ENCODE measurements at regions not wholly inside any gene's neighbourhood (a gene's known extent, or its start where the extent isn't known, plus 50 kb on each side); places are given as distances from the start of the nearest gene placed in this dataset.

GRCh38 chr3:5799398-5799797 lies 611.9 kb downstream of the EDEM1 start:
- Histone ChIP-seq H3K27me3 (replicated peaks; ENCODE audit: insufficient read depth) (no peaks in the 10 kb centered on the region), H3K4me3 (no peak overlapping the region), H3K4me1 (replicated peaks) (no peaks in the 10 kb centered on the region), H3K9me3 (no peaks in the 10 kb centered on the region), H3K36me3 (no peaks in the 10 kb centered on the region), H3K27ac (no peak overlapping the region)
- intact Hi-C loops (cut with DNase I) = no loop called here
- no peak for TF ChIP-seq POLR2AphosphoS5 (IDR thresholded peaks at IDR 0.05)
- no peak for TF ChIP-seq CTCF (IDR thresholded peaks at IDR 0.05)
- no peak for DNase-seq (ENCODE audit: low spot score)

GRCh38 chr3:5800965-5801364 lies 613.5 kb downstream of the EDEM1 start:
- intact Hi-C loops (cut with DNase I) = no loop called here
- 80% methylated on average over 4 of the region's 4 CpGs for WGBS
- Histone ChIP-seq H3K27me3 (replicated peaks; ENCODE audit: insufficient read depth) (no peaks in the 10 kb centered on the region), H3K4me3 (no peak overlapping the region), H3K4me1 (replicated peaks) (no peaks in the 10 kb centered on the region), H3K9me3 (no peaks in the 10 kb centered on the region), H3K36me3 (no peaks in the 10 kb centered on the region), H3K27ac (no peak overlapping the region)
- DNase-seq (ENCODE audit: low spot score) = no peak
- TF ChIP-seq POLR2A (IDR thresholded peaks at IDR 0.05) (no peak), CTCF (IDR thresholded peaks at IDR 0.05) (no peak), POLR2AphosphoS5 (IDR thresholded peaks at IDR 0.05) (no peak)

- no peaks in the 10 kb centered on the region for H3K9me3 ChIP-seq
- intact Hi-C loops (cut with DNase I) = no loop called here
- H3K36me3 ChIP-seq = no peaks in the 10 kb centered on the region
- H3K4me3 ChIP-seq = no peak overlapping the region
- no peak overlapping the region for H3K27ac ChIP-seq
- no peaks in the 10 kb centered on the region for H3K4me1 ChIP-seq (replicated peaks)
- TF ChIP-seq POLR2AphosphoS5 (IDR thresholded peaks at IDR 0.05) (no peak), POLR2A (IDR thresholded peaks at IDR 0.05) (no peak), CTCF (IDR thresholded peaks at IDR 0.05) (no peak)
- DNase-seq (ENCODE audit: low spot score) = no peak
- 100% methylated on average over 1 of the region's 1 CpG for WGBS
- no peaks in the 10 kb centered on the region for H3K27me3 ChIP-seq (replicated peaks; ENCODE audit: insufficient read depth)
Measured at GRCh38 chr3:5806192-5806591, 618.7 kb downstream of the EDEM1 start.

- no peaks in the 10 kb centered on the region for H3K36me3 ChIP-seq
- WGBS = 44% methylated on average over 9 of the region's 9 CpGs
- intact Hi-C loops (cut with DNase I) = no loop called here
- H3K4me1 ChIP-seq (replicated peaks) = no peaks in the 10 kb centered on the region
- no peak overlapping the region for H3K4me3 ChIP-seq
- DNase-seq (ENCODE audit: low spot score) = no peak
- H3K27me3 ChIP-seq (replicated peaks; ENCODE audit: insufficient read depth) = no peaks in the 10 kb centered on the region
- no peak overlapping the region for H3K27ac ChIP-seq
- TF ChIP-seq POLR2AphosphoS5 (IDR thresholded peaks at IDR 0.05) (no peak), POLR2A (IDR thresholded peaks at IDR 0.05) (no peak), CTCF (IDR thresholded peaks at IDR 0.05) (no peak)
- H3K9me3 ChIP-seq = no peaks in the 10 kb centered on the region
Measured at GRCh38 chr3:5809586-5810246, 622.2 kb downstream of the EDEM1 start.

- H3K9me3 ChIP-seq = no peaks in the 10 kb centered on the region
- H3K36me3 ChIP-seq = no peaks in the 10 kb centered on the region
- intact Hi-C loops (cut with DNase I) = no loop called here
- H3K27ac ChIP-seq = no peak overlapping the region
- no peak for DNase-seq (ENCODE audit: low spot score)
- 75% methylated on average over 3 of the region's 3 CpGs for WGBS
- H3K4me1 ChIP-seq (replicated peaks) = no peaks in the 10 kb centered on the region
- no peaks in the 10 kb centered on the region for H3K27me3 ChIP-seq (replicated peaks; ENCODE audit: insufficient read depth)
- TF ChIP-seq POLR2A (IDR thresholded peaks at IDR 0.05) (no peak), POLR2AphosphoS5 (IDR thresholded peaks at IDR 0.05) (no peak), CTCF (IDR thresholded peaks at IDR 0.05) (no peak)
- no peak overlapping the region for H3K4me3 ChIP-seq
Measured at GRCh38 chr3:5811016-5811415, 623.5 kb downstream of the EDEM1 start.

Data from prostate gland (tissue), 2 donors.